T-helper 2 cell treated with Interferon-gamma antibody and Interleukin-4, amounts not matched to agents 100 ng/mL and 5 ng/mL, for 36 hours (primary cell): ENCODE measurements at regions not wholly inside any gene's neighbourhood (a gene's known extent, or its start where the extent isn't known, plus 50 kb on each side); places are given as distances from the start of the nearest gene placed in this dataset.
"Not testable (repeated sequence)": the region's sequence is repeated elsewhere in the genome, so short reads cannot be mapped to it uniquely, and the experiment has no call there.

Experiments
- intact Hi-C: fragments of 100-400 bp; cut with micrococcal nuclease; formaldehyde crosslinking; loops from one replicate; pipeline ENCODE4 v1.15.1; 2023

DNA sequence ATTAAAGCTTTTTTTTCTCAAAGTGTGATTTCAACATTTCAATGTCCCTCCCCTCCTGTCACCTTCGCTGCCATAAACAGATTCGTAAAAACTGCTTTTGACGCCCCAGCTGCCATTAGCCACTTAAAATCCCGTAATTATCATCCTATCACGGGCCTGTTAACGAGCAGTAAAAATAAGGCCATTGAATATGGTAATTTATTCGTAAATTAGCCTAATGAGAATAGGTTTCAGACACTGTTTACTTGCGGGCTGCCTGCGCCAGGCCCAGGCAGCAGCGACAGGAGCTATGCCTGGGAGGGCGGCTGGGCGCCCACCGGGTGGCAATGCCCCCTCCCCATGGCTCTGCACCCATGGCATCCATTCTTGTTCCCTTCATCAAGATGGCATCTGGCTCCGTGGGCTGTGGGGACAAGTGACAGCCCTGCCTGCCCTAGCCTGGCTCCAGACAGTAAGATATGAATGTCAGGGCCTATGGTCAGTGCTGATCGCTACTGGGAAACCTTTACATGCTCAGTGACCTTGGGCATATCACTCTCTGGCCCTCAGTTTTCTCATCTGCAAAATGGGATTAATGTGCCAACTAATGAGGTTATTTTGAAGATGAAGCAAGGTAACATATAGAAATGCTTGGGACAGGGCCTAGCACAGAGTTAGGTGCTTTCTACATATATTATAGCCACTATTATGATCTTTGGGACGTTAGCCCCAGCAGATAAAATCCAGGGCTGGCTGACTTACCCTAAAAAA lies 500.8 kb downstream of the MN1 start:
- intact Hi-C loops = no loop called here

GRCh38 chr22:27302501-27302900 lies 499.1 kb downstream of the MN1 start:
- intact Hi-C loops = no loop called here

DNA sequence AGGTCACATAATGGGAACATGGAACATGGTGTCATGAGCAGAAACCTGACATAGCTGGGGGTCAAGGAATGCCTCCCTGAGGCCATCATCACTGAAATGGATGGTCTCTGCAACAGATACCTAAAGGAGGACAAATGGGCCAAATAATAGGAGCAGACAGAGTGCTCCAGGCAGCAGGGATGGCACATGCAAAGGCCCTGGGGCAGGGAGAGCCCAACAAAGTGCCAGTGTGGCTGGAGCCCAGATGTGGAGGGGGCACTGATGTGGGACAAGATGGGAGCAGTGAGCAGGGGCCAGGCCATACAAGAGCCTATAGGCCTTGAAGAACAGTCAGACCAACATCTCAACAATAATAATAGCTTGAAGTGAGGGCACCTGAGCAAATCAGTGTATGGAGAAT lies 497.8 kb downstream of the MN1 start:
- intact Hi-C loops = no loop called here

DNA sequence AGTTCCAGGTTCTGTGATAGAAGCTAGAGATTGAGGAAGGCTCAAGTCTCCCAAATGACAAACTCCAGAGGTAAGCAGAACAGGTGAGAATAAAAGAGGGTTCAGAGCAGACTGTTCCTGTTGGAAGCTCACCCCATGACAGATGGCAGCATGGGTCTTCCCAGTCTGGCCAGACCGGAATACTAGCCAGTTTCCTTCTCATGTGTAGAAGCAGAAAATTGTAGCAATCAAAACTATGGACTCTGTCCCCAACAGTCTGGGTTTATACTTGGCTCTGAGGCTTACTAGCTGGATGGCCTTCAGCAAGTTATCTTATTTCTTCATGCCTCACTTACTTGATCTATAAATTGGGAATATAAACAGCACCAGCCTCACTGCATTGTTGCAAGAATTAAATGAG lies 494.8 kb downstream of the MN1 start:
- intact Hi-C loops = no loop called here

GRCh38 chr22:27307545-27308247 lies 493.9 kb downstream of the MN1 start:
- intact Hi-C loops = no loop called here

- intact Hi-C loops = no loop called here
Measured at GRCh38 chr22:27308513-27308912, 493.0 kb downstream of the MN1 start.

- intact Hi-C loops = no loop called here
Measured at GRCh38 chr22:27309697-27310096, 491.9 kb downstream of the MN1 start.

- intact Hi-C loops = no loop called here
Measured at GRCh38 chr22:27310966-27311697, 490.4 kb downstream of the MN1 start.

DNA sequence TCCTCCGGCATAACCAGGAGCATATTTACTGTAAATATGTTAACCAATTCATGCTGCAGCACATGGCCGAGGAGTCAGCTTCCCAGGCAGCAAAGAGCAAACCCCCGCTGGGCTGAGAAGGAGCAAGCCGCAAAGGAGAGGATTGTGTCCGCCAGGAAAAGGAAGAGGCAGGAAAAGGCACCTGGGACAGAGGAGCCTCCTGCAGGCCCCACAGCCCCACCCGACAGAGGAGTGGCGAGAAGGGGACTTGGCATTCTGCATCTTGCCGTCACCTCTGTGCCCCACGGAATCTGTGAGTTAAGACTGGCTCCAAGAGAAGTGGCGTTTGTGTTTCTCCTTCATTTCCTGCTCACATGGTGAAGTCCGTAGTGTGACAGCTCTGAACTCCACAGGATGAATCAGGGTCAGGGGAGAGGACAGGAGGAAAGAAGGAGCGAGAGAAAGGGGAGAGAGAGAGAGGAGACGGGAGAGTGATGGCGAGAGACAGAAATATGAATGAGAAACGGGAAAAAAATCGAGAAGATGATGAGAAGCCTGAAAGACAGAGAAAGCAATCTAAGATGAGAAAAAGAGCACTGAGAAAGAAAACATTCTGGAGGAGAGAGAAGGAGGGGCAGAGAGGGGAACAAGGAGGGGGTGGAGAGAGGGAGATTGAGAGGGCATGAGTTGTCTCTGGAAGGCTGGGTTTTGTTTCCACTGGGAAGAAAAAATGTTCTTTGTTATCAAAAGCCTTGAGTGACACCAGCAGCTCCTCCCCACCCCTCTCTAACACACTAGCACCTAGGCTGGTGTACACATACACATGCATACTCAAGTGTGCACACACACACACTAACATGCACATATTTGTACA lies 489.6 kb downstream of the MN1 start:
- intact Hi-C loops = no loop called here

- intact Hi-C loops = no loop called here
Measured at GRCh38 chr22:27312565-27312964, 489.0 kb downstream of the MN1 start.

DNA sequence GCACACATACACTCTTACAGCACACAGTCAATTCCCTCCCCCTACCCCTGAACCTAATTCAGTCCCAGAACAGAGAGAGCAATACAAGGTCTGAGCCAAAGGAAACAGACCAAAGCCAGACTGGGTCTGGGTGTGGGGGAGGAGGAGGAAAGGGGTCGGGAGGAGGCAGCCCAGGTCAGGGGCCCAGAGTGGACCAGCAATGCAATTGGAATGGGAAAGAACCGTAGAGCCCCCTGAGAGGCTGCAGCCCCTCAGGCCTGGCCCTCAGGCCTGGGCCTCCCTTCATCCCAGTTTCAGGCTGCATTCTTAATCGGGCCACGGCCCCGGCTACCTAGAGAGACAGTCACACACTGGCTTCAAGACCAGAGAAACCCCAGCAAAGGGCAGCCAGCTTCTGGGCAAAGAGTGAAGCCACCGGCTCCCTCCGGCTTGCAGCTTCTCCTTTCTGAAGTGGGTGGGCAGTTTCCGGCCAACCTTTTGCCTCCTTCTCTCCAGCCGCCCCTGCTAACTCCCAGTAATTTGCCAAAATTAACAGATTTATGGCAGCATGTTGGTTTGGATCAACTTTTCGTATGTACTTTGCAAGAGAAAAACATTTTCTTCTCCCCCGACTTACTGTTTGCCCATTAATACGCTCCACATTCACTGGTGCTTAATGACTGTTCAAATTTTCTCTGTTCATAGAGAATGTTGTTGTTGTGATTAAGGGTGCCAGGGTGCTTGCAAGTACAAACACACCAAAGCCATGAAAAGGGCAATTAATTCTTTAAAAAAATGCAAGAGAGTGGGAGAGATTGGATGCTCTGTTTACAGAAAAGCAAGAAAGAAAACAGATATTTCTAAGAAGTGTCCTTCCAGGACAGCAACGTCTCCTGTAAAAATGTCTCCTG lies 488.3 kb downstream of the MN1 start:
- intact Hi-C loops = no loop called here

GRCh38 chr22:27314276-27314807 lies 487.2 kb downstream of the MN1 start:
- intact Hi-C loops = no loop called here

DNA sequence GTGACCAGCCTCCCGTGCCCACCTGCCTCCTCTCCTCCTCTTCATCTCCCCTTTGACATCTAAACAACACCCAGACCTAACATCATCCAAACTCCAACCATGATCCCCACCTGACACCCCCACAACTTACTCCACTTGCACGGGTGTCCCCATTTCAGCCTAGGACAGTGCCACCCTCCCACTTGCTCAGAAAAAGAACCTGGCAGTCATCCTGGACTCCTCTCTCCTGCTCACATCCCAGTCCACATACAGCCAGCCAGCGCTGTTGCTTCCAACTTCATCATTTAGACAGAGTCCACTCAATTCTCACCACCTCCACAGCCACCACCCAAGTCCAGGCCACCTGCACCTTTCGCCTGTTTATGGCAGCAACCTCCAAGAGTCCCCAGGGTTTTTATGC lies 485.7 kb downstream of the MN1 start:
- intact Hi-C loops = no loop called here

DNA sequence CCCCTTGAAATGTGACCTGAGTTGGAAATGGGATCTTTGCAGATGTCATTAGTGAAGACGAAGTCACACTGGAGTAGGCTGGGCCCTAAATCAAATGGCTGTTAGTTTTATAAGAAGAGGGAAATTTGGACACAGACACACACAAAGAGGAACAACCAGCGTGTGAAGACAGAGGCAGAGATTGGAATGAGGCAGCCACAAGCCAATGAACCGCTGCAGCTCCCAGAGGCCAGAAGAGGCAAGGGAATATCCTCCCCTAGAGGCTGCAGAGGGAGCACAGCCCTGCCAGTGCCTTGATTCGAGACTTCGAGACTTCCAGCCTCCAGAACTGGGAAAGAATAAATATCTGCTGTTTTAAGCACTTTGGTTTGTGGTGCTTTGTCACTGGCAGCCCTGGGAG lies 484.5 kb downstream of the MN1 start:
- intact Hi-C loops = no loop called here

GRCh38 chr22:27317971-27318428 lies 483.6 kb downstream of the MN1 start:
- intact Hi-C loops = no loop called here

DNA sequence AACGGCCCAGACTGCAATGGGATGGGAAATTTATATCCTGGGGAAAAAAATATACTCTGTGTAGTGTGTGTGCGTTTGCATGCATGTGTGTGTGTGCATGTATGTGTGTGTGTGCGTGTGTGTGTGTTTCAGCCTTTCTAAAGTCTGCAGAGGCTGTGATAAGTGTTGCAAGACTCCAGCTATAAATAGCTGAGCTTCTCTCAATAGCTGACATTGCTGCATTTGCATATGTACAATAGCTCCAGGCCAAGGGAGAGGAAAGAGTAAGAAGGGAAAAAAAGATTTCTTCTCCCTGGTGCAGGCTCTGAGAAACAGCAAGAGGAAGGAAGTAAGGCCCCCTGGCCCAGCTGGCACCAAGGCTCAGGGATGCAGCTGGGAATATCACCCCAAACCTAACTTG lies 483.0 kb downstream of the MN1 start:
- intact Hi-C loops = no loop called here

- intact Hi-C loops = no loop called here
Measured at GRCh38 chr22:27323661-27324060, 477.9 kb downstream of the MN1 start.

DNA sequence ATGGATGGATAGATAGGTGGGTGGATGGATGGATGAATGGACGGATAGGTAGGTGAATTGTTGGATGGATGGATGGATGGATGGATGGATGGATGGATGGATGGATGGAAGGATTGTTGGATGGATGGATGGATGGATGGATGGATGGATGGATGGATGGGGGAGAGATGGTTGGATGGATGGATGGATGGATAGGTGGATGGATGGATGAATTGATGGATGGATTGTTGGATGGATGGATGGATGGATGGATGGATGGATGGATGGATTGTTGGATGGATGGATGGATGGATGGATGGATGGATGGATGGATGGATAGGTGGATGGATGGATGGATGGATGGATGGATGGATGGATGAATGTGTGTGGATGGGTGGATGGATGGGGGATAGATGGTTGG lies 476.6 kb downstream of the MN1 start:
- intact Hi-C loops = not testable (repeated sequence)

GRCh38 chr22:27327497-27327896 lies 474.1 kb downstream of the MN1 start:
- intact Hi-C loops = no loop called here
